CD14-positive monocyte (primary cell): ENCODE measurements at regions not wholly inside any gene's neighbourhood (a gene's known extent, or its start where the extent isn't known, plus 50 kb on each side); places are given as distances from the start of the nearest gene placed in this dataset.

Experiments
- DNase-seq, 3 donors: peaks; one replicate each; pipeline ENCODE4 v3.0.0-alpha.2; 2011 to 2022
- H2AFZ ChIP-seq: 2 replicates; pipeline ENCODE4 v1.6.0; 2012; ENCODE audit warnings: mild to moderate bottlenecking, low read depth, low read length, inconsistent platforms; ENCODE audit not compliant: insufficient read depth, poor library complexity, severe bottlenecking
- H3K27ac ChIP-seq, 2 donors: 1 replicate in 1 of 2; 2 replicates in 1 of 2; pipeline ENCODE4 v1.5.1; 2012 to 2013; ENCODE audit warnings: low read length in 2 of 2, control low read depth in 1 of 2, inconsistent platforms in 1 of 2, low read depth in 1 of 2, mild to moderate bottlenecking in 1 of 2
- H3K27me3 ChIP-seq, 2 donors: one replicate each; pipeline versions ENCODE4 v1.6.0 to v1.6.1; 2011 to 2013; ENCODE audit warnings: low read length in 2 of 2; ENCODE audit not compliant: control insufficient read depth in 2 of 2, insufficient read depth in 2 of 2
- H3K36me3 ChIP-seq, 2 donors: replicated peaks in 1 of 2; 1 replicate in 1 of 2; 2 replicates in 1 of 2; pipeline versions ENCODE4 v1.5.1 to v1.6.1; 2012 to 2013; ENCODE audit warnings: low read length in 2 of 2, control low read depth in 1 of 2, inconsistent platforms in 1 of 2, mild to moderate bottlenecking in 1 of 2; ENCODE audit not compliant: insufficient read depth in 2 of 2, control insufficient read depth in 1 of 2
- H3K4me1 ChIP-seq, 2 donors: 1 replicate in 1 of 2; 2 replicates in 1 of 2; pipeline versions ENCODE4 v1.5.1 to v1.6.1; 2012 to 2013; ENCODE audit warnings: low read length in 2 of 2, control low read depth in 1 of 2, inconsistent platforms in 1 of 2, mild to moderate bottlenecking in 1 of 2, moderate library complexity in 1 of 2; ENCODE audit not compliant: insufficient read depth in 2 of 2, control insufficient read depth in 1 of 2
- H3K4me2 ChIP-seq: replicated peaks from 2 replicates; pipeline ENCODE3; 2012; ENCODE audit warnings: low read length, moderate library complexity, mild to moderate bottlenecking; ENCODE audit not compliant: poor library complexity, severe bottlenecking; ENCODE audit errors: extremely low read depth
- H3K4me3 ChIP-seq, 3 experiments: fragments of 200-600 bp in 1 of 3; sonication (generic) in 1 of 3; replicated peaks in 1 of 3; 1 replicate in 2 of 3; 2 replicates in 1 of 3; pipeline ENCODE4 v1.5.1; 2011 to 2013; ENCODE audit warnings: low read length in 3 of 3, mild to moderate bottlenecking in 3 of 3, control low read depth in 2 of 3, low read depth in 2 of 3, inconsistent platforms in 1 of 3, moderate library complexity in 1 of 3
- H3K79me2 ChIP-seq: 2 replicates; pipeline ENCODE4 v1.6.0; 2012; ENCODE audit warnings: mild to moderate bottlenecking, control low read depth, inconsistent platforms, low read length, moderate library complexity; ENCODE audit not compliant: insufficient read depth
- H3K9ac ChIP-seq: 2 replicates; pipeline ENCODE4 v1.6.0; 2017; ENCODE audit warnings: low read length, mild to moderate bottlenecking; ENCODE audit not compliant: insufficient read depth, poor library complexity, severe bottlenecking
- H3K9me3 ChIP-seq, 2 donors: replicated peaks in 1 of 2; 1 replicate in 1 of 2; 2 replicates in 1 of 2; pipeline versions ENCODE4 v1.5.1 to v1.6.1; 2012 to 2013; ENCODE audit warnings: low read length in 2 of 2, control low read depth in 1 of 2; ENCODE audit not compliant: control insufficient read depth in 1 of 2, insufficient read depth in 1 of 2
- H4K20me1 ChIP-seq: 2 replicates; pipeline ENCODE4 v1.6.0; 2012; ENCODE audit warnings: mild to moderate bottlenecking, low read length, control low read depth, moderate library complexity; ENCODE audit not compliant: insufficient read depth
- H3K27ac Mint-ChIP-seq, 7 donors: one replicate each; pipeline ENCODE4 v1.8.0; 2020; ENCODE audit warnings: mild to moderate bottlenecking in 7 of 7, mixed read lengths in 7 of 7, moderate library complexity in 6 of 7, inconsistent platforms in 2 of 7
- H3K27me3 Mint-ChIP-seq, 3 donors: one replicate each; pipeline ENCODE4 v1.8.0; 2021 to 2022; ENCODE audit warnings: low read depth in 3 of 3, mild to moderate bottlenecking in 3 of 3, mixed read lengths in 3 of 3, moderate library complexity in 3 of 3, inconsistent platforms in 1 of 3
- H3K36me3 Mint-ChIP-seq, 2 donors: one replicate each; pipeline ENCODE4 v1.8.0; 2020; ENCODE audit warnings: mixed read lengths in 2 of 2, inconsistent platforms in 1 of 2, mild to moderate bottlenecking in 1 of 2
- H3K4me1 Mint-ChIP-seq: one replicate; pipeline ENCODE4 v1.8.0; 2020; ENCODE audit warnings: mild to moderate bottlenecking, mixed read lengths
- H3K4me3 Mint-ChIP-seq, 2 donors: one replicate each; pipeline ENCODE4 v1.8.0; 2020; ENCODE audit warnings: mild to moderate bottlenecking in 2 of 2, mixed read lengths in 2 of 2, moderate library complexity in 1 of 2
- H3K9me3 Mint-ChIP-seq, 7 donors: one replicate each; pipeline ENCODE4 v1.8.0; 2020 to 2022; ENCODE audit warnings: mixed read lengths in 7 of 7, mild to moderate bottlenecking in 6 of 7, moderate library complexity in 6 of 7, inconsistent platforms in 2 of 7
- WGBS: methylation state at CpG from one replicate; pipeline ENCODE4 v1.1.5; 2013; ENCODE audit warnings: missing lambda C conversion rate; ENCODE audit not compliant: insufficient coverage; 5-methylcytosine and 5-hydroxymethylcytosine counted together
- intact Hi-C, 2 donors: fragments of 100-400 bp; cut with micrococcal nuclease; formaldehyde crosslinking; loops; one replicate each; pipeline versions ENCODE4 v1.15.0 to v1.15.1; 2023
- TF ChIP-seq, protein P1 (sequence below): fragments of 200-600 bp; IDR thresholded peaks from one replicate; pipeline ENCODE4 v1.8.0; 2022; ENCODE audit warnings: antibody characterized with exemption, mild to moderate bottlenecking

- TF ChIP-seq, protein P1, sequence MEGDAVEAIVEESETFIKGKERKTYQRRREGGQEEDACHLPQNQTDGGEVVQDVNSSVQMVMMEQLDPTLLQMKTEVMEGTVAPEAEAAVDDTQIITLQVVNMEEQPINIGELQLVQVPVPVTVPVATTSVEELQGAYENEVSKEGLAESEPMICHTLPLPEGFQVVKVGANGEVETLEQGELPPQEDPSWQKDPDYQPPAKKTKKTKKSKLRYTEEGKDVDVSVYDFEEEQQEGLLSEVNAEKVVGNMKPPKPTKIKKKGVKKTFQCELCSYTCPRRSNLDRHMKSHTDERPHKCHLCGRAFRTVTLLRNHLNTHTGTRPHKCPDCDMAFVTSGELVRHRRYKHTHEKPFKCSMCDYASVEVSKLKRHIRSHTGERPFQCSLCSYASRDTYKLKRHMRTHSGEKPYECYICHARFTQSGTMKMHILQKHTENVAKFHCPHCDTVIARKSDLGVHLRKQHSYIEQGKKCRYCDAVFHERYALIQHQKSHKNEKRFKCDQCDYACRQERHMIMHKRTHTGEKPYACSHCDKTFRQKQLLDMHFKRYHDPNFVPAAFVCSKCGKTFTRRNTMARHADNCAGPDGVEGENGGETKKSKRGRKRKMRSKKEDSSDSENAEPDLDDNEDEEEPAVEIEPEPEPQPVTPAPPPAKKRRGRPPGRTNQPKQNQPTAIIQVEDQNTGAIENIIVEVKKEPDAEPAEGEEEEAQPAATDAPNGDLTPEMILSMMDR, result no peak
- no peaks in the 10 kb centered on the region for H3K36me3 Mint-ChIP-seq
- no peaks in the 10 kb centered on the region for H3K9me3 ChIP-seq
- no peak overlapping the region for H3K9ac ChIP-seq
- no peaks in the 10 kb centered on the region for H3K79me2 ChIP-seq
- no peaks in the 10 kb centered on the region for H4K20me1 ChIP-seq
- peaks cover 0 to 4% (median 0%) of the 10 kb centered on the region in 7 donors for H3K9me3 Mint-ChIP-seq
- no peak overlapping the region for H3K4me2 ChIP-seq
- no peak overlapping the region for H3K4me3 ChIP-seq
- intact Hi-C loops, result no loop called here
- H3K4me1 ChIP-seq, result no peaks in the 10 kb centered on the region
- no peak overlapping the region for H3K4me3 Mint-ChIP-seq
- no peak overlapping the region for H3K27ac ChIP-seq
- H3K4me1 Mint-ChIP-seq, result no peaks in the 10 kb centered on the region
- DNase-seq, result no peak
- peaks cover 0 to 8% (median 6%) of the 10 kb centered on the region in 3 donors for H3K27me3 Mint-ChIP-seq
- 50% methylated on average over 14 of the region's 16 CpGs for WGBS
- no peak overlapping the region for H3K27ac Mint-ChIP-seq
- no peak overlapping the region for H2AFZ ChIP-seq
- no peaks in the 10 kb centered on the region for H3K36me3 ChIP-seq
- H3K27me3 ChIP-seq, result no peaks in the 10 kb centered on the region
Observed at GRCh38 chr22:48152164-48152775, 1389.8 kb downstream of the TBC1D22A start.

DNA sequence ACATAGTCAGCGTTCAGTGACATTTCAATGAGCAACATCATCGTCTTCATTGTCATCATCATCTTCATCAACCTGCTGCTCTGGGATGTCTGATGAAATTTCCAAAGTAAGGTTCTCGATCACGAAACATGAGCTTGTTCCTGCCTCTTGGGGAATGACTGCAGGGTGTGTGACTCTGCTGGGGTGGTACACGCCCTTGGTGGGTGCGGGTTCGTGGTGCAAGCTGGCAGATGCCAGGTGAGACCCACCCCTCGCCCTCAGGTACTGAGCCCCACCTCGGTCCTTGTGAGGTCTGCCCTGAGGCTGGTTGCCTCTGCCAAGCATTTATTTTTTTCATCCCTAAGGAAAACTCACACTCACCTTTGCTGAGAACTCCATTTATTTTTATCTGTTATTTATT lies 1389.2 kb downstream of the TBC1D22A start:
- Mint-ChIP-seq H3K27me3 (peaks cover 0 to 7% (median 6%) of the 10 kb centered on the region in 3 donors), H3K36me3 (no peaks in the 10 kb centered on the region), H3K4me1 (no peaks in the 10 kb centered on the region), H3K4me3 (no peak overlapping the region), H3K9me3 (peaks cover 0 to 3% (median 0%) of the 10 kb centered on the region in 7 donors), H3K27ac (no peak overlapping the region)
- Histone ChIP-seq H3K36me3 (no peaks in the 10 kb centered on the region), H3K27ac (no peak overlapping the region), H3K27me3 (no peaks in the 10 kb centered on the region), H3K4me2 (no peak overlapping the region), H3K4me1 (no peaks in the 10 kb centered on the region), H3K4me3 (no peak overlapping the region), H2AFZ (no peak overlapping the region), H4K20me1 (no peaks in the 10 kb centered on the region), H3K9me3 (no peaks in the 10 kb centered on the region), H3K9ac (no peak overlapping the region), H3K79me2 (no peaks in the 10 kb centered on the region)
- intact Hi-C loops, result no loop called here
- TF ChIP-seq, protein P1, result no peak
- DNase-seq, result no peak
- WGBS, result 95% methylated on average over 4 of the region's 9 CpGs
